Chondrocyte (in vitro differentiated cells): ENCODE measurements at regions not wholly inside any gene's neighbourhood (a gene's known extent, or its start where the extent isn't known, plus 50 kb on each side); places are given as distances from the start of the nearest gene placed in this dataset.
A peak's percentile ranks its signal among the peaks of the same experiment; 100 is the strongest.

Experiments
- DNase-seq: peaks from one replicate; pipeline ENCODE4 v3.0.0; 2021; ENCODE audit warnings: mixed read lengths, low spot score
- H3K27ac Mint-ChIP-seq: one replicate; pipeline ENCODE4 v1.8.0; 2021; ENCODE audit warnings: mild to moderate bottlenecking, moderate library complexity, mixed read lengths; ENCODE audit not compliant: unreplicated experiment
- H3K27me3 Mint-ChIP-seq: 2 replicates; pipeline ENCODE4 v1.8.0; 2021; ENCODE audit warnings: low read depth, mixed read lengths
- H3K36me3 Mint-ChIP-seq: 2 replicates; pipeline ENCODE4 v1.8.0; 2021; ENCODE audit warnings: low read depth, mixed read lengths
- H3K4me1 Mint-ChIP-seq: 2 replicates; pipeline ENCODE4 v1.8.0; 2021; ENCODE audit warnings: low read depth, mild to moderate bottlenecking, mixed read lengths
- H3K4me3 Mint-ChIP-seq: one replicate; pipeline ENCODE4 v1.8.0; 2021; ENCODE audit warnings: mild to moderate bottlenecking, moderate library complexity, mixed read lengths; ENCODE audit not compliant: unreplicated experiment
- H3K9me3 Mint-ChIP-seq: 2 replicates; pipeline ENCODE4 v1.8.0; 2021; ENCODE audit warnings: low read depth, mixed read lengths
- CTCF ChIP-seq: fragments of 200-600 bp; sonication (generic); IDR thresholded peaks from 2 replicates; pipeline ENCODE4 v1.5.0; 2021; ENCODE audit warnings: antibody characterized with exemption, mild to moderate bottlenecking, moderate library complexity

DNA sequence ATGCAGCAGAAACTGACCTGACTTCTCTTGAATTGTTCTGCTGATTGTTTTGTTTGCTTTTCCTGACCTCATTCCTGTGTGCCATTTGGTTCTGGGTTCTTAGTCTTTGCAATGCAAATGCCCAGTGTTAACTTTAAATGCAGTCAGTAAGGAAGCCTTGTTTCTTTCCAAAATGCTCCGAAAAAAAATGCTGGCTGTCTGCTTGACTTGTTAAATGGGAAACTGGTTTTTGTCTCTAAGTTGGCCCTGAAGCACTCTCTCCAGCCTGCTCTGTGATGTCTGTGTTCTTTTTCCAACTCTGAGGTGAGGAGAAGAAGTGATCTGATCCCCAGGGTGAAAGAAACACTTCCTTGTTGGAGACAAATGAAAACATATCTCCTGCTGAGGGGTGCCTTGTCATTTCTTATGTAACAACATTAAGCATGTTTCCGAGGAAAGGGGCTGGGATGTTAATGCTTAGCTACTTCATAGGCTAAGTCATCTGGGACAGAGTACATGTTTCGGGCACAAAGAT lies 256.3 kb upstream of the ADGRL4 start:
- H3K36me3 Mint-ChIP-seq, result no peaks in the 10 kb centered on the region
- H3K4me3 Mint-ChIP-seq, result no peak overlapping the region
- H3K27me3 Mint-ChIP-seq, result no peaks in the 10 kb centered on the region
- DNase-seq, result no peak
- no peak overlapping the region for H3K27ac Mint-ChIP-seq
- peaks cover 14% of the 10 kb centered on the region for H3K4me1 Mint-ChIP-seq
- TF ChIP-seq CTCF, result no peak
- no peaks in the 10 kb centered on the region for H3K9me3 Mint-ChIP-seq

- H3K4me3 Mint-ChIP-seq, result no peak overlapping the region
- H3K9me3 Mint-ChIP-seq, result no peaks in the 10 kb centered on the region
- TF ChIP-seq CTCF, result peak; percentile 92
- no peak for DNase-seq
- no peak overlapping the region for H3K27ac Mint-ChIP-seq
- no peaks in the 10 kb centered on the region for H3K36me3 Mint-ChIP-seq
- H3K27me3 Mint-ChIP-seq, result no peaks in the 10 kb centered on the region
- peaks cover 7% of the 10 kb centered on the region for H3K4me1 Mint-ChIP-seq
Observed at GRCh38 chr1:79259390-79260336, 253.1 kb upstream of the ADGRL4 start.

- no peaks in the 10 kb centered on the region for H3K4me1 Mint-ChIP-seq
Observed at GRCh38 chr1:79255421-79255820, 248.9 kb upstream of the ADGRL4 start.

DNA sequence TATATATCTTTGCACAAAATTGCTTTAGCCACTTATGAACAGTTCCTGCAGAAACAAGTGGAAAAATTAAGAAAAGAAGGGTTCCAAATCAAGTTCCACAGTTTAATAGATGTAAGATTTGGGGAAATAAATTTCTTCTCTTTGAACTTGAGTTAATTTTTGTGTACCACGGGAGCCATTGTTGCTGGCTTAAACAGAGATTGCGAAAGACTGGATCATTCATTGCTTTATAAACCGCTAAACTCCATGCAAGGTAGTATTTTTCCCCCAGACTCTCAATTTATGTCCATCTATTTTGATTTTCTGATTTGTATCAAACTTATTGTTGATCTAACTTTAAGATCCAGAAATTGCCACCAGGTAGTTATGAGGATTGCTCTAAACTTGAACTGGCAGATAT lies 246.1 kb upstream of the ADGRL4 start:
- Mint-ChIP-seq H3K4me3 (no peak overlapping the region), H3K27me3 (no peaks in the 10 kb centered on the region), H3K36me3 (no peaks in the 10 kb centered on the region), H3K9me3 (no peaks in the 10 kb centered on the region), H3K27ac (no peak overlapping the region), H3K4me1 (no peaks in the 10 kb centered on the region)
- DNase-seq, result no peak
- no peak for TF ChIP-seq CTCF

More at GRCh38 chr1:79255421-79255820, 248.9 kb upstream of the ADGRL4 start:
- no peak overlapping the region for H3K27ac Mint-ChIP-seq
- H3K4me3 Mint-ChIP-seq, result no peak overlapping the region
- no peak for DNase-seq
- no peaks in the 10 kb centered on the region for H3K9me3 Mint-ChIP-seq
- no peaks in the 10 kb centered on the region for H3K36me3 Mint-ChIP-seq
- H3K27me3 Mint-ChIP-seq, result no peaks in the 10 kb centered on the region
- TF ChIP-seq CTCF, result no peak

DNA sequence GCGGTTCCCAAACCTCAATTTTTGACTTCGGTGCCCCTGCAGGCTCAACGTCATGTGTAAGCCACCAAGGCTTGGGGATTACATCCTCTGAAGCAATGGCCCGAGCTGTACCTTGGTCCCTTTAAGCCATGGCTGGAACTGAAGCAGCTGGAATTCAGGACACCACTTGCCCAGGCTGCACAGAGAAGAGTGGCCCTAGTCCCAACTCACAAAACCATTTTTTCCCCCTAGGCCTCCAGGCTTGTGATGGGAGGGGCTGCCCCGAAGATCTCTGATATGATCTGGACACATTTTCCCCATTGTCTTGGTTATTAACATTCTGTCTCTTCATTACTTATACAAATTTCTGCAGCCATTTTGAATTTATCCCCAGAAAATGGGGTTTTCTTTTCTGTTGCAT lies 233.3 kb upstream of the ADGRL4 start:
- Mint-ChIP-seq H3K27ac (no peak overlapping the region), H3K9me3 (peaks cover 11% of the 10 kb centered on the region), H3K4me1 (peaks cover 10% of the 10 kb centered on the region), H3K27me3 (no peaks in the 10 kb centered on the region), H3K36me3 (no peaks in the 10 kb centered on the region), H3K4me3 (no peak overlapping the region)
- no peak for DNase-seq
- no peak for TF ChIP-seq CTCF
